HEK293 (cell line): ENCODE measurements at regions not wholly inside any gene's neighbourhood (a gene's known extent, or its start where the extent isn't known, plus 50 kb on each side); places are given as distances from the start of the nearest gene placed in this dataset.
A peak's percentile ranks its signal among the peaks of the same experiment; 100 is the strongest.

Experiments used
- CTCF ChIA-PET: fragments of 350-600 bp; formaldehyde crosslinking; extraction: SDS; loops from one replicate; lab custom pipeline; 2021; ENCODE audit warnings: antibody characterized with exemption; lab: Yijun Ruan, JAX
- POLR2A ChIA-PET: fragments of 300-600 bp; formaldehyde crosslinking; extraction: SDS; loops from one replicate; lab custom pipeline; 2020; ENCODE audit warnings: antibody characterized with exemption, inconsistent platforms; lab: Yijun Ruan, JAX
- H3K27ac ChIP-seq: fragments of 200-500 bp; sonication (Bioruptor generic); 2 replicates; pipeline ENCODE4 v1.5.1; 2014; ENCODE audit warnings: low read depth, low read length, control low read depth, inconsistent platforms; ENCODE audit errors: extremely low read depth
- H3K36me3 ChIP-seq, 2 experiments: fragments of 200-500 bp in 1 of 2; sonication (Bioruptor generic) in 1 of 2; 1 replicate in 1 of 2; 2 replicates in 1 of 2; pipeline ENCODE4 v1.5.1; 2014 to 2017; ENCODE audit warnings: inconsistent platforms in 2 of 2, low read length in 2 of 2; ENCODE audit not compliant: control insufficient read depth in 2 of 2, insufficient read depth in 1 of 2
- H3K4me1 ChIP-seq: fragments of 200-500 bp; sonication (Bioruptor generic); 2 replicates; pipeline ENCODE4 v1.5.1; 2014; ENCODE audit warnings: mild to moderate bottlenecking, low read length, inconsistent platforms; ENCODE audit not compliant: control insufficient read depth, insufficient read depth
- H3K4me3 ChIP-seq: 2 replicates; pipeline ENCODE4 v1.5.1; 2011; ENCODE audit warnings: low read depth, mild to moderate bottlenecking, control low read depth, low read length, moderate library complexity
- H3K9me3 ChIP-seq: fragments of 200-500 bp; sonication (Bioruptor generic); 2 replicates; pipeline ENCODE4 v1.5.1; 2014; ENCODE audit warnings: low read depth, low read length, inconsistent platforms; ENCODE audit not compliant: control insufficient read depth, insufficient read depth
- BCL11B ChIP-seq: fragments of 450-650 bp; formaldehyde crosslinking; IDR thresholded peaks from 2 replicates; pipeline ENCODE4 v1.5.1; 2016; ENCODE audit warnings: low read depth, missing biosample characterization, missing genetic modification characterization
- EGR2 ChIP-seq: fragments of 450-650 bp; formaldehyde crosslinking; IDR thresholded peaks from 2 replicates; pipeline ENCODE4 v1.5.1; 2016; ENCODE audit warnings: low read depth, missing biosample characterization, missing genetic modification characterization
- GLI4 ChIP-seq: fragments of 450-650 bp; formaldehyde crosslinking; IDR thresholded peaks from 2 replicates; pipeline ENCODE4 v1.5.1; 2016; ENCODE audit warnings: missing biosample characterization, missing genetic modification characterization
- HOXD13 ChIP-seq: sonication (generic); formaldehyde crosslinking; IDR thresholded peaks from 2 replicates; pipeline ENCODE4 v1.8.0; 2022; ENCODE audit warnings: missing genetic modification reagents, borderline replicate concordance
- ZNF121 ChIP-seq: fragments of 450-650 bp; formaldehyde crosslinking; IDR thresholded peaks from 2 replicates; pipeline ENCODE4 v1.5.1; 2016; ENCODE audit warnings: missing biosample characterization, missing genetic modification characterization
- ZNF140 ChIP-seq: fragments of 450-650 bp; formaldehyde crosslinking; IDR thresholded peaks from 2 replicates; pipeline ENCODE4 v1.5.1; 2016; ENCODE audit warnings: missing biosample characterization, missing genetic modification characterization
- ZNF157 ChIP-seq: fragments of 450-650 bp; formaldehyde crosslinking; IDR thresholded peaks from 2 replicates; pipeline ENCODE4 v1.5.1; 2016; ENCODE audit warnings: missing biosample characterization, missing genetic modification characterization
- ZNF2 ChIP-seq: fragments of 450-650 bp; formaldehyde crosslinking; IDR thresholded peaks from 2 replicates; pipeline ENCODE4 v1.5.1; 2016; ENCODE audit warnings: missing biosample characterization, missing genetic modification characterization
- ZNF391 ChIP-seq: fragments of 450-650 bp; formaldehyde crosslinking; IDR thresholded peaks from 2 replicates; pipeline ENCODE4 v1.5.1; 2016; ENCODE audit warnings: low read depth, missing biosample characterization, missing genetic modification characterization, borderline replicate concordance
- ZNF654 ChIP-seq: fragments of 450-650 bp; formaldehyde crosslinking; IDR thresholded peaks from 2 replicates; pipeline ENCODE4 v1.5.1; 2016; ENCODE audit warnings: low read depth, missing biosample characterization, missing genetic modification characterization
- TF ChIP-seq, protein P1 (sequence below): fragments of 450-650 bp; IDR thresholded peaks from 2 replicates; pipeline ENCODE4 v1.5.1; 2018; ENCODE audit warnings: missing biosample characterization, mild to moderate bottlenecking, missing genetic modification characterization
- TF ChIP-seq, protein P2 (sequence below): fragments of 450-650 bp; formaldehyde crosslinking; IDR thresholded peaks from 2 replicates; pipeline ENCODE4 v1.5.1; 2016; ENCODE audit warnings: missing biosample characterization, missing genetic modification characterization
- TF ChIP-seq, protein P3 (sequence below): fragments of 450-650 bp; formaldehyde crosslinking; IDR thresholded peaks from 2 replicates; pipeline ENCODE4 v1.5.1; 2017; ENCODE audit warnings: missing biosample characterization, missing genetic modification characterization
- TF ChIP-seq, protein P4 (sequence below): fragments of 450-650 bp; formaldehyde crosslinking; IDR thresholded peaks from 2 replicates; pipeline ENCODE4 v1.5.1; 2016; ENCODE audit warnings: missing biosample characterization, missing genetic modification characterization
- TF ChIP-seq, protein P5 (sequence below): fragments of 450-650 bp; formaldehyde crosslinking; IDR thresholded peaks from 2 replicates; pipeline ENCODE4 v1.5.0; 2017; ENCODE audit warnings: missing biosample characterization, missing genetic modification characterization, borderline replicate concordance

DNA sequence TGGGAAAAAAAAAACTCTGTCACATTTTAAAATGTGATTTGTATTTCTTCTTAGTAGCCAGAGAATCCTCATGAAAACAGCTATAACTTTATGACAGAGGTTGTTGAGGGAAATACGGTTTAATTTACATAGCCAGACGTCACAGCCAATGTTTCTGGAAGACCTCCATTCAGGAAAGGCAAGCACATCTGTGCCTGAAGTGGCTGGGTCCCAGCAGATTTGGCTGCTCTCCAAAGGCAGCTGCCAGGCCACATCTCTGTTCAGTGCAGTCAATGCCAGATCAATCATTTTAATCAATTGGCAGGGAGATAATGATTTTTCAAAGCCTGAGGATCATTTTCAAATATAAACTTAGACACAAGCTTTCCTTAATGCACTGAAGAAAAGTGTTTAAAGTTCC lies 86.5 kb upstream of the ZIC3 start (continued):
- TF ChIP-seq, protein P1, sequence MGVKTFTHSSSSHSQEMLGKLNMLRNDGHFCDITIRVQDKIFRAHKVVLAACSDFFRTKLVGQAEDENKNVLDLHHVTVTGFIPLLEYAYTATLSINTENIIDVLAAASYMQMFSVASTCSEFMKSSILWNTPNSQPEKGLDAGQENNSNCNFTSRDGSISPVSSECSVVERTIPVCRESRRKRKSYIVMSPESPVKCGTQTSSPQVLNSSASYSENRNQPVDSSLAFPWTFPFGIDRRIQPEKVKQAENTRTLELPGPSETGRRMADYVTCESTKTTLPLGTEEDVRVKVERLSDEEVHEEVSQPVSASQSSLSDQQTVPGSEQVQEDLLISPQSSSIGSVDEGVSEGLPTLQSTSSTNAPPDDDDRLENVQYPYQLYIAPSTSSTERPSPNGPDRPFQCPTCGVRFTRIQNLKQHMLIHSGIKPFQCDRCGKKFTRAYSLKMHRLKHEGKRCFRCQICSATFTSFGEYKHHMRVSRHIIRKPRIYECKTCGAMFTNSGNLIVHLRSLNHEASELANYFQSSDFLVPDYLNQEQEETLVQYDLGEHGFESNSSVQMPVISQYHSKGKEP (tag by site-specific recombination), result no peak
- TF ChIP-seq BCL11B (tag by site-specific recombination), result no peak
- TF ChIP-seq ZNF140 (tag by site-specific recombination), result no peak
- no peak for TF ChIP-seq ZNF121 (tag by site-specific recombination)
- no peak for TF ChIP-seq ZNF391 (tag by site-specific recombination)
- no peak for TF ChIP-seq ZNF2 (tag by site-specific recombination)
- TF ChIP-seq HOXD13 (CRISPR knock-in tag), result no peak

DNA sequence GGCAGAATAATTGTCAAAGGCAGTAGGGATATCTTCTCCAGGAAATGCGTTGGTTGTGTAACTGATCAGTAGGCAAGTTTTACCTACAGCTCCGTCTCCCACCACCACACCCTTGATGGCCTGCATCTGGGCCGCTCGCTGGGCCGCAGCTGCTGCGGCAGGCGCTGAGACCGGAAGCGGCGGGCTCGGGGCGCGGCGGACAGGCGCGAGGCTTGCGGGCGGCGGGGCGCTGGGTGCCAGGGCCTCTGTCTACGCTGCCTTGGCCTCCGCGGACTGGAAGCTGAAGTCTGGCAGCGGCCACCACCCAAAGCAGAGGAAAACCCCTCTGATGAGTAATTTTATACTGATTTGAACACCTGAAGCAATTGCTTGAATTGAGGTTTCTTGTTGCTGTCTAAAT lies 124.2 kb upstream of the ZIC3 start:
- Histone ChIP-seq H3K4me3 (no peak overlapping the region), H3K27ac (no peak overlapping the region), H3K4me1 (no peaks in the 10 kb centered on the region), H3K36me3 (no peaks in the 10 kb centered on the region), H3K9me3 (no peaks in the 10 kb centered on the region)
- ChIA-PET POLR2A (no interaction called here), CTCF (no interaction called here)
- TF ChIP-seq ZNF2 (tag by site-specific recombination) (no peak), GLI4 (tag by site-specific recombination) (no peak)
- TF ChIP-seq, protein P2, sequence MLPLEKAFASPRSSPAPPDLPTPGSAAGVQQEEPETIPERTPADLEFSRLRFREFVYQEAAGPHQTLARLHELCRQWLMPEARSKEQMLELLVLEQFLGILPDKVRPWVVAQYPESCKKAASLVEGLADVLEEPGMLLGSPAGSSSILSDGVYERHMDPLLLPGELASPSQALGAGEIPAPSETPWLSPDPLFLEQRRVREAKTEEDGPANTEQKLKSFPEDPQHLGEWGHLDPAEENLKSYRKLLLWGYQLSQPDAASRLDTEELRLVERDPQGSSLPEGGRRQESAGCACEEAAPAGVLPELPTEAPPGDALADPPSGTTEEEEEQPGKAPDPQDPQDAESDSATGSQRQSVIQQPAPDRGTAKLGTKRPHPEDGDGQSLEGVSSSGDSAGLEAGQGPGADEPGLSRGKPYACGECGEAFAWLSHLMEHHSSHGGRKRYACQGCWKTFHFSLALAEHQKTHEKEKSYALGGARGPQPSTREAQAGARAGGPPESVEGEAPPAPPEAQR (tag by site-specific recombination), result no peak

DNA sequence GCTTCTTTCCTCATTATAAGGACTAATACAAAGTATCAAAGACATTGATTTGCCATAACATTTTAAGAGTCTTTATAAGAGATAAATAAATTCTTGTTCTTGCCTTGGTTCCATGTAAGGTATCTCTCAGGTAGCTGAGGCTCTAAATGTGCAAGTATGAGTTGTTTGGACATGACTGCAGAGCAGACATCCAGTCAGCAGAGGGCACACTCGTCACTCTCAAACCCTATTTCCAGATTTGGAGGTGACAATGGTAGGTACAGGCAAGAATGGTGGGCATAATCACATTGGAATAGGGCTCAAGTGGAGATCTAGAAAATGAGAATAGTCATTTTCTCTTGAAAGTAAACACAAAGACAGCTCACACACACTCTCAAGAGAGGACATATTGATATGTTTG lies 133.3 kb upstream of the ZIC3 start:
- no peaks in the 10 kb centered on the region for H3K4me1 ChIP-seq
- H3K27ac ChIP-seq, result no peak overlapping the region
- no peaks in the 10 kb centered on the region for H3K36me3 ChIP-seq
- H3K4me3 ChIP-seq, result no peak overlapping the region
- ChIA-PET POLR2A (no interaction called here), CTCF (interaction anchor here (0.6 to 1.6 kb wide), 7 partner anchors 11 to 595 kb away, joined by 3 to 7 read pairs (median 3); no protein-coding TSS in a partner anchor)
- H3K9me3 ChIP-seq, result no peaks in the 10 kb centered on the region
- TF ChIP-seq, protein P3, sequence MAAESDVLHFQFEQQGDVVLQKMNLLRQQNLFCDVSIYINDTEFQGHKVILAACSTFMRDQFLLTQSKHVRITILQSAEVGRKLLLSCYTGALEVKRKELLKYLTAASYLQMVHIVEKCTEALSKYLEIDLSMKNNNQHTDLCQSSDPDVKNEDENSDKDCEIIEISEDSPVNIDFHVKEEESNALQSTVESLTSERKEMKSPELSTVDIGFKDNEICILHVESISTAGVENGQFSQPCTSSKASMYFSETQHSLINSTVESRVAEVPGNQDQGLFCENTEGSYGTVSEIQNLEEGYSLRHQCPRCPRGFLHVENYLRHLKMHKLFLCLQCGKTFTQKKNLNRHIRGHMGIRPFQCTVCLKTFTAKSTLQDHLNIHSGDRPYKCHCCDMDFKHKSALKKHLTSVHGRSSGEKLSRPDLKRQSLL (tag by site-specific recombination), result no peak
- TF ChIP-seq, protein P4, sequence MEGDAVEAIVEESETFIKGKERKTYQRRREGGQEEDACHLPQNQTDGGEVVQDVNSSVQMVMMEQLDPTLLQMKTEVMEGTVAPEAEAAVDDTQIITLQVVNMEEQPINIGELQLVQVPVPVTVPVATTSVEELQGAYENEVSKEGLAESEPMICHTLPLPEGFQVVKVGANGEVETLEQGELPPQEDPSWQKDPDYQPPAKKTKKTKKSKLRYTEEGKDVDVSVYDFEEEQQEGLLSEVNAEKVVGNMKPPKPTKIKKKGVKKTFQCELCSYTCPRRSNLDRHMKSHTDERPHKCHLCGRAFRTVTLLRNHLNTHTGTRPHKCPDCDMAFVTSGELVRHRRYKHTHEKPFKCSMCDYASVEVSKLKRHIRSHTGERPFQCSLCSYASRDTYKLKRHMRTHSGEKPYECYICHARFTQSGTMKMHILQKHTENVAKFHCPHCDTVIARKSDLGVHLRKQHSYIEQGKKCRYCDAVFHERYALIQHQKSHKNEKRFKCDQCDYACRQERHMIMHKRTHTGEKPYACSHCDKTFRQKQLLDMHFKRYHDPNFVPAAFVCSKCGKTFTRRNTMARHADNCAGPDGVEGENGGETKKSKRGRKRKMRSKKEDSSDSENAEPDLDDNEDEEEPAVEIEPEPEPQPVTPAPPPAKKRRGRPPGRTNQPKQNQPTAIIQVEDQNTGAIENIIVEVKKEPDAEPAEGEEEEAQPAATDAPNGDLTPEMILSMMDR (tag by site-specific recombination), result peak; percentile 47; the same call in 1 of the 2 replicates
- TF ChIP-seq ZNF157, result no peak
- no peak for TF ChIP-seq HOXD13 (CRISPR knock-in tag)
- TF ChIP-seq, protein P2 (tag by site-specific recombination), result no peak
- no peak for TF ChIP-seq EGR2
- peak; percentile 57 for TF ChIP-seq ZNF654
- TF ChIP-seq, protein P5, sequence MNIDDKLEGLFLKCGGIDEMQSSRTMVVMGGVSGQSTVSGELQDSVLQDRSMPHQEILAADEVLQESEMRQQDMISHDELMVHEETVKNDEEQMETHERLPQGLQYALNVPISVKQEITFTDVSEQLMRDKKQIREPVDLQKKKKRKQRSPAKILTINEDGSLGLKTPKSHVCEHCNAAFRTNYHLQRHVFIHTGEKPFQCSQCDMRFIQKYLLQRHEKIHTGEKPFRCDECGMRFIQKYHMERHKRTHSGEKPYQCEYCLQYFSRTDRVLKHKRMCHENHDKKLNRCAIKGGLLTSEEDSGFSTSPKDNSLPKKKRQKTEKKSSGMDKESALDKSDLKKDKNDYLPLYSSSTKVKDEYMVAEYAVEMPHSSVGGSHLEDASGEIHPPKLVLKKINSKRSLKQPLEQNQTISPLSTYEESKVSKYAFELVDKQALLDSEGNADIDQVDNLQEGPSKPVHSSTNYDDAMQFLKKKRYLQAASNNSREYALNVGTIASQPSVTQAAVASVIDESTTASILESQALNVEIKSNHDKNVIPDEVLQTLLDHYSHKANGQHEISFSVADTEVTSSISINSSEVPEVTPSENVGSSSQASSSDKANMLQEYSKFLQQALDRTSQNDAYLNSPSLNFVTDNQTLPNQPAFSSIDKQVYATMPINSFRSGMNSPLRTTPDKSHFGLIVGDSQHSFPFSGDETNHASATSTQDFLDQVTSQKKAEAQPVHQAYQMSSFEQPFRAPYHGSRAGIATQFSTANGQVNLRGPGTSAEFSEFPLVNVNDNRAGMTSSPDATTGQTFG (tag by site-specific recombination), result no peak
